ENCODE measurements at regions not wholly inside any gene's neighbourhood (a gene's known extent, or its start where the extent isn't known, plus 50 kb on each side); places are given as distances from the start of the nearest gene placed in this dataset.

DNA sequence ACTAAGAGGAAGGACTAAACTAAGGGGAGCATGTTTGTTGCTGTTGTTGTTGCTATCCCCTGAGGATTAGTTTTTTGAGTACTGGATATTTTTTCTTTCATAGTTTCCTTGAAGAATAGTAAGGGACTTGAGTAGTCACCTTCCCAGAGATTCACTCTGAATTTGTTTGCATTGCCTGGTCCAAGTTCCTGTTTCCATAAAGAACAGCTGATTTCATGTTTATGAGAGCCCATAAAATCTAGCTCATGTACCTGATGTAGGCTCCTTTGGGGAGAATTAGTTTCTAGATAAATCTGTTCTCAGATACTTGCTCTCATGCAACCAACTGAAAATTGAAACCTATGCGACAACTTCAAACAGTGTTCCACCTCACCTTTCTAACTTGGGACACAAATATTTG lies 464.4 kb upstream of the MBL2 start:
- H2AFZ ChIP-seq (ENCODE audit: low read depth, low read length) = no peak overlapping the region
- H3K4me3 ChIP-seq (ENCODE audit: low read depth in 1 of 2, low read length in 2 of 2) = no peak overlapping the region
- no peak overlapping the region for H3K4me2 ChIP-seq (ENCODE audit: insufficient read depth, low read length)
- no peaks in the 10 kb centered on the region for H3K9me3 ChIP-seq (ENCODE audit: insufficient read depth, low read length, severe bottlenecking)
- no peaks in the 10 kb centered on the region for H4K20me1 ChIP-seq (ENCODE audit: insufficient read depth, low read length)
- H3K36me3 ChIP-seq (ENCODE audit: insufficient read depth, low read length) = no peaks in the 10 kb centered on the region
- no peaks in the 10 kb centered on the region for H3K27me3 ChIP-seq (ENCODE audit: insufficient read depth, low read length, poor library complexity)
- no peak for ATAC-seq (ENCODE audit: insufficient read depth, low read depth)
- no peak overlapping the region for H3K27ac ChIP-seq (ENCODE audit: low read length)
- no peak for DNase-seq
- H3K9ac ChIP-seq (ENCODE audit: low read depth, low read length) = no peak overlapping the region
- H3K79me2 ChIP-seq (ENCODE audit: insufficient read depth, low read length) = no peaks in the 10 kb centered on the region
- no peaks in the 10 kb centered on the region for H3K4me1 ChIP-seq (ENCODE audit: insufficient read depth, low read length)
- TF ChIP-seq EZH2 (IDR thresholded peaks at IDR 0.05; ENCODE audit: borderline replicate concordance, low read depth, low read length, severe bottlenecking) = no peak
- TF ChIP-seq, protein P1, sequence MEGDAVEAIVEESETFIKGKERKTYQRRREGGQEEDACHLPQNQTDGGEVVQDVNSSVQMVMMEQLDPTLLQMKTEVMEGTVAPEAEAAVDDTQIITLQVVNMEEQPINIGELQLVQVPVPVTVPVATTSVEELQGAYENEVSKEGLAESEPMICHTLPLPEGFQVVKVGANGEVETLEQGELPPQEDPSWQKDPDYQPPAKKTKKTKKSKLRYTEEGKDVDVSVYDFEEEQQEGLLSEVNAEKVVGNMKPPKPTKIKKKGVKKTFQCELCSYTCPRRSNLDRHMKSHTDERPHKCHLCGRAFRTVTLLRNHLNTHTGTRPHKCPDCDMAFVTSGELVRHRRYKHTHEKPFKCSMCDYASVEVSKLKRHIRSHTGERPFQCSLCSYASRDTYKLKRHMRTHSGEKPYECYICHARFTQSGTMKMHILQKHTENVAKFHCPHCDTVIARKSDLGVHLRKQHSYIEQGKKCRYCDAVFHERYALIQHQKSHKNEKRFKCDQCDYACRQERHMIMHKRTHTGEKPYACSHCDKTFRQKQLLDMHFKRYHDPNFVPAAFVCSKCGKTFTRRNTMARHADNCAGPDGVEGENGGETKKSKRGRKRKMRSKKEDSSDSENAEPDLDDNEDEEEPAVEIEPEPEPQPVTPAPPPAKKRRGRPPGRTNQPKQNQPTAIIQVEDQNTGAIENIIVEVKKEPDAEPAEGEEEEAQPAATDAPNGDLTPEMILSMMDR (IDR thresholded peaks at IDR 0.05; ENCODE audit: borderline replicate concordance, extremely low read depth, low read length, poor library complexity, severe bottlenecking) = no peak

DNA sequence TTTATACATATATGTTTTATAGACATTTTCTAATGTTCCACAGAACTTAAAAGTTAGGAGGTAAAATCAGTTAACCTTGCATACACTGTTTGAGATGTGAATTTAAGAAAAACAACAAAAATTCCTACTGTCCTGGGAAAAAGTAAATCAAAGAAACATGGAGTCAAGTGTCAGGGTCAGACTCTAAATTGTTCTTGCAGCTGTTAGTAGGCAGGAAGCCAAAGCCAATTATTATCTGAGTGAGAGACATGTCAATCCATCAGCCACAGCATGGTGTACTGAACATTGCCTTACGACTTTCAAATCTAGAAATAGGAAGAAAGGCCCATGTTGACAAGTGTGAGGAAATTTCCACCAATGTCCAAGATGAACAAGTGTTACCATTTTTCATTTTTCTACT lies 461.2 kb upstream of the MBL2 start:
- Histone ChIP-seq H3K79me2 (ENCODE audit: insufficient read depth, low read length) (no peaks in the 10 kb centered on the region), H3K27ac (ENCODE audit: low read length) (no peak overlapping the region)
- no peak for ATAC-seq (ENCODE audit: insufficient read depth, low read depth)

DNA sequence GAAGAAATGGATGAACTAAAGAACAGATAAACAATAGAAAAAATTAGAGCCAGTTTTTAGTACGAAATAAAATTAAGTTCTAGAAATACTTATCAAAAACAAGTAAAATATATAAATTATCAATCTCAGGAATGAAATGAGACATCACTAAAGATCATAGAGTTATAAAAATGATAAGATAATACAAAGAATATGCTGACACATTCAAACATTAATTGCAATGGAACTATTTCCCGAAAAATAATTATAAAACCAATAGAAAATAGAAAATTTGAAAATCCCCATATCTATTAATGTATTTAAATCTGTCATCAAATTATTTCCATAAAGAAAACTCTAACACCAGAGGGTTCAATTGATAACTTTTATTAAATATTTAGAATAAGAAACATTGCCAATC lies 458.1 kb upstream of the MBL2 start:
- no peaks in the 10 kb centered on the region for H3K4me1 ChIP-seq (ENCODE audit: insufficient read depth, low read length)
- no peaks in the 10 kb centered on the region for H3K79me2 ChIP-seq (ENCODE audit: insufficient read depth, low read length)
- no peak overlapping the region for H3K27ac ChIP-seq (ENCODE audit: low read length)
- H3K4me3 ChIP-seq (ENCODE audit: low read depth in 1 of 2, low read length in 2 of 2) = no peak overlapping the region
- TF ChIP-seq, protein P1 (IDR thresholded peaks at IDR 0.05; ENCODE audit: borderline replicate concordance, extremely low read depth, low read length, poor library complexity, severe bottlenecking) = no peak
- no peak for TF ChIP-seq EZH2 (IDR thresholded peaks at IDR 0.05; ENCODE audit: borderline replicate concordance, low read depth, low read length, severe bottlenecking)
- H3K9ac ChIP-seq (ENCODE audit: low read depth, low read length) = no peak overlapping the region
- no peak overlapping the region for H3K4me2 ChIP-seq (ENCODE audit: insufficient read depth, low read length)
- H3K27me3 ChIP-seq (ENCODE audit: insufficient read depth, low read length, poor library complexity) = no peaks in the 10 kb centered on the region
- no peak for DNase-seq
- H3K9me3 ChIP-seq (ENCODE audit: insufficient read depth, low read length, severe bottlenecking) = no peaks in the 10 kb centered on the region
- no peak overlapping the region for H2AFZ ChIP-seq (ENCODE audit: low read depth, low read length)
- H4K20me1 ChIP-seq (ENCODE audit: insufficient read depth, low read length) = no peaks in the 10 kb centered on the region
- no peak for ATAC-seq (ENCODE audit: insufficient read depth, low read depth)
- H3K36me3 ChIP-seq (ENCODE audit: insufficient read depth, low read length) = no peaks in the 10 kb centered on the region

More for the DNA sequence above, 461.2 kb upstream of the MBL2 start:
- Histone ChIP-seq H3K4me1 (ENCODE audit: insufficient read depth, low read length) (no peaks in the 10 kb centered on the region), H3K4me2 (ENCODE audit: insufficient read depth, low read length) (no peak overlapping the region), H4K20me1 (ENCODE audit: insufficient read depth, low read length) (no peaks in the 10 kb centered on the region), H3K9ac (ENCODE audit: low read depth, low read length) (no peak overlapping the region), H3K4me3 (ENCODE audit: low read depth in 1 of 2, low read length in 2 of 2) (no peak overlapping the region), H3K27me3 (ENCODE audit: insufficient read depth, low read length, poor library complexity) (no peaks in the 10 kb centered on the region), H2AFZ (ENCODE audit: low read depth, low read length) (no peak overlapping the region), H3K9me3 (ENCODE audit: insufficient read depth, low read length, severe bottlenecking) (no peaks in the 10 kb centered on the region), H3K36me3 (ENCODE audit: insufficient read depth, low read length) (no peaks in the 10 kb centered on the region)
- DNase-seq = no peak
- TF ChIP-seq EZH2 (IDR thresholded peaks at IDR 0.05; ENCODE audit: borderline replicate concordance, low read depth, low read length, severe bottlenecking) = no peak
- TF ChIP-seq, protein P1 (IDR thresholded peaks at IDR 0.05; ENCODE audit: borderline replicate concordance, extremely low read depth, low read length, poor library complexity, severe bottlenecking) = no peak

DNA sequence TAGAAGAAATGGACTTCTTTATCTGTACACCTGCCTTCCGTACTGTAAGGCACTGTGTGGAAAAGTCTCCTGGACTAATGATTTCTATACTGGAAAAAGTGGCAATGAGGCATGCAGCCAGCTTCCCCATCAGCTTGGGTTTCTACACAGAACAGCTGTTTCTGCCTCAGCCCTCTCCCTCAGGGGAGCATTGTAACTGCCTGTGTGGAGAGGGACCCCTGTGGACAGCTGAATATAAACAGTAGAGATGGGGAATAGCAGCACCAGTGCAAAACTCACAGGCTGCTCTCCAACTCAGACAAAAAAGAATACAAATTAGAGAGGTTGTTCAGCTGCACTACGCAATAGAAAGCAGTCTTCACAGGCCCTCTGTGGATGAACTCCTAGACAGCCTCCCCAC lies 451.3 kb upstream of the MBL2 start:
- no peak overlapping the region for H3K9ac ChIP-seq (ENCODE audit: low read depth, low read length)
- no peak for DNase-seq
- H3K27me3 ChIP-seq (ENCODE audit: insufficient read depth, low read length, poor library complexity) = no peaks in the 10 kb centered on the region
- H3K4me1 ChIP-seq (ENCODE audit: insufficient read depth, low read length) = no peaks in the 10 kb centered on the region
- TF ChIP-seq, protein P1 (IDR thresholded peaks at IDR 0.05; ENCODE audit: borderline replicate concordance, extremely low read depth, low read length, poor library complexity, severe bottlenecking) = no peak
- no peak for TF ChIP-seq EZH2 (IDR thresholded peaks at IDR 0.05; ENCODE audit: borderline replicate concordance, low read depth, low read length, severe bottlenecking)
- no peak overlapping the region for H2AFZ ChIP-seq (ENCODE audit: low read depth, low read length)
- no peak overlapping the region for H3K4me3 ChIP-seq (ENCODE audit: low read depth in 1 of 2, low read length in 2 of 2)
- no peaks in the 10 kb centered on the region for H3K79me2 ChIP-seq (ENCODE audit: insufficient read depth, low read length)
- H4K20me1 ChIP-seq (ENCODE audit: insufficient read depth, low read length) = no peaks in the 10 kb centered on the region
- no peak for ATAC-seq (ENCODE audit: insufficient read depth, low read depth)
- peaks cover 18% of the 10 kb centered on the region for H3K9me3 ChIP-seq (ENCODE audit: insufficient read depth, low read length, severe bottlenecking)
- no peaks in the 10 kb centered on the region for H3K36me3 ChIP-seq (ENCODE audit: insufficient read depth, low read length)
- no peak overlapping the region for H3K27ac ChIP-seq (ENCODE audit: low read length)
- H3K4me2 ChIP-seq (ENCODE audit: insufficient read depth, low read length) = no peak overlapping the region
